ENCODE measurements at regions not wholly inside any gene's neighbourhood (a gene's known extent, or its start where the extent isn't known, plus 50 kb on each side); places are given as distances from the start of the nearest gene placed in this dataset.

GRCh38 chr20:55882910-55883309 lies 122.4 kb downstream of the CBLN4 start:
- WGBS (ENCODE audit: low lambda C conversion rate, missing lambda C conversion rate) = 49% methylated on average over 3 of the region's 3 CpGs

GRCh38 chr20:55882286-55882685 lies 123.0 kb downstream of the CBLN4 start:
- Histone ChIP-seq H2AFZ (no peak overlapping the region), H4K20me1 (ENCODE audit: insufficient read depth, poor library complexity, severe bottlenecking) (no peaks in the 10 kb centered on the region), H3K79me2 (no peaks in the 10 kb centered on the region), H3K4me1 (ENCODE audit: insufficient read depth) (no peaks in the 10 kb centered on the region), H3K36me3 (replicated peaks; ENCODE audit: insufficient read depth, low read depth) (no peaks in the 10 kb centered on the region), H3K27ac (no peak overlapping the region), H3K4me3 (no peak overlapping the region), H3K4me2 (no peak overlapping the region), H3K27me3 (no peaks in the 10 kb centered on the region), H3K9me2 (replicated peaks; ENCODE audit: insufficient read depth) (no peaks in the 10 kb centered on the region), H3K9me3 (ENCODE audit: low read depth) (no peaks in the 10 kb centered on the region)
- TF ChIP-seq CTCF (IDR thresholded peaks at IDR 0.05; ENCODE audit: poor library complexity) = no peak
- TF ChIP-seq EZH2phosphoT487 (IDR thresholded peaks at IDR 0.05; ENCODE audit: low read depth, severe bottlenecking, unreplicated experiment) = no peak
- TF ChIP-seq EZH2 (IDR thresholded peaks at IDR 0.05; ENCODE audit: borderline replicate concordance) = no peak
- 35% methylated on average over 1 of the region's 1 CpG for WGBS (ENCODE audit: low lambda C conversion rate, missing lambda C conversion rate)
- no peak for DNase-seq (ENCODE audit: low spot score)

More at GRCh38 chr20:55882910-55883309, 122.4 kb downstream of the CBLN4 start:
- TF ChIP-seq EZH2 (IDR thresholded peaks at IDR 0.05; ENCODE audit: borderline replicate concordance) (no peak), CTCF (IDR thresholded peaks at IDR 0.05; ENCODE audit: poor library complexity) (no peak), EZH2phosphoT487 (IDR thresholded peaks at IDR 0.05; ENCODE audit: low read depth, severe bottlenecking, unreplicated experiment) (no peak)
- Histone ChIP-seq H3K9me3 (ENCODE audit: low read depth) (no peaks in the 10 kb centered on the region), H3K27ac (no peak overlapping the region), H3K4me3 (no peak overlapping the region), H3K9me2 (replicated peaks; ENCODE audit: insufficient read depth) (no peaks in the 10 kb centered on the region), H3K79me2 (no peaks in the 10 kb centered on the region), H4K20me1 (ENCODE audit: insufficient read depth, poor library complexity, severe bottlenecking) (no peaks in the 10 kb centered on the region), H2AFZ (no peak overlapping the region), H3K4me1 (ENCODE audit: insufficient read depth) (no peaks in the 10 kb centered on the region), H3K36me3 (replicated peaks; ENCODE audit: insufficient read depth, low read depth) (no peaks in the 10 kb centered on the region), H3K27me3 (no peaks in the 10 kb centered on the region), H3K4me2 (no peak overlapping the region)
- DNase-seq (ENCODE audit: low spot score) = no peak

GRCh38 chr20:55881204-55881603 lies 124.1 kb downstream of the CBLN4 start:
- peaks cover 3% of the 10 kb centered on the region for H3K9me3 ChIP-seq (ENCODE audit: low read depth)
- no peaks in the 10 kb centered on the region for H3K27me3 ChIP-seq
- no peak overlapping the region for H3K4me3 ChIP-seq
- no peaks in the 10 kb centered on the region for H3K4me1 ChIP-seq (ENCODE audit: insufficient read depth)
- no peaks in the 10 kb centered on the region for H3K9me2 ChIP-seq (replicated peaks; ENCODE audit: insufficient read depth)
- no peak overlapping the region for H2AFZ ChIP-seq
- no peak overlapping the region for H3K27ac ChIP-seq
- DNase-seq (ENCODE audit: low spot score) = no peak
- no peaks in the 10 kb centered on the region for H3K79me2 ChIP-seq
- no peaks in the 10 kb centered on the region for H4K20me1 ChIP-seq (ENCODE audit: insufficient read depth, poor library complexity, severe bottlenecking)
- H3K4me2 ChIP-seq = no peak overlapping the region
- TF ChIP-seq EZH2 (IDR thresholded peaks at IDR 0.05; ENCODE audit: borderline replicate concordance) = no peak
- no peak for TF ChIP-seq EZH2phosphoT487 (IDR thresholded peaks at IDR 0.05; ENCODE audit: low read depth, severe bottlenecking, unreplicated experiment)
- no peak for TF ChIP-seq CTCF (IDR thresholded peaks at IDR 0.05; ENCODE audit: poor library complexity)
- no peaks in the 10 kb centered on the region for H3K36me3 ChIP-seq (replicated peaks; ENCODE audit: insufficient read depth, low read depth)
- 57% methylated on average over 4 of the region's 4 CpGs for WGBS (ENCODE audit: low lambda C conversion rate, missing lambda C conversion rate)

GRCh38 chr20:55880361-55880760 lies 125.0 kb downstream of the CBLN4 start:
- WGBS (ENCODE audit: low lambda C conversion rate, missing lambda C conversion rate) = 66% methylated on average over 4 of the region's 4 CpGs
- no peak overlapping the region for H3K4me3 ChIP-seq
- DNase-seq (ENCODE audit: low spot score) = no peak

More at GRCh38 chr20:55880361-55880760, 125.0 kb downstream of the CBLN4 start:
- no peak overlapping the region for H2AFZ ChIP-seq
- H3K4me1 ChIP-seq (ENCODE audit: insufficient read depth) = no peaks in the 10 kb centered on the region
- peaks cover 3% of the 10 kb centered on the region for H3K9me3 ChIP-seq (ENCODE audit: low read depth)
- no peak overlapping the region for H3K4me2 ChIP-seq
- TF ChIP-seq EZH2 (IDR thresholded peaks at IDR 0.05; ENCODE audit: borderline replicate concordance) (no peak), CTCF (IDR thresholded peaks at IDR 0.05; ENCODE audit: poor library complexity) (no peak), EZH2phosphoT487 (IDR thresholded peaks at IDR 0.05; ENCODE audit: low read depth, severe bottlenecking, unreplicated experiment) (no peak)
- H3K79me2 ChIP-seq = no peaks in the 10 kb centered on the region
- H3K9me2 ChIP-seq (replicated peaks; ENCODE audit: insufficient read depth) = no peaks in the 10 kb centered on the region
- H3K27ac ChIP-seq = no peak overlapping the region
- H3K36me3 ChIP-seq (replicated peaks; ENCODE audit: insufficient read depth, low read depth) = no peaks in the 10 kb centered on the region
- no peaks in the 10 kb centered on the region for H4K20me1 ChIP-seq (ENCODE audit: insufficient read depth, poor library complexity, severe bottlenecking)
- H3K27me3 ChIP-seq = no peaks in the 10 kb centered on the region
